ENCODE measurements at regions not wholly inside any gene's neighbourhood (a gene's known extent, or its start where the extent isn't known, plus 50 kb on each side); places are given as distances from the start of the nearest gene placed in this dataset.
"Not testable (repeated sequence)": the region's sequence is repeated elsewhere in the genome, so short reads cannot be mapped to it uniquely, and the experiment has no call there.

DNA sequence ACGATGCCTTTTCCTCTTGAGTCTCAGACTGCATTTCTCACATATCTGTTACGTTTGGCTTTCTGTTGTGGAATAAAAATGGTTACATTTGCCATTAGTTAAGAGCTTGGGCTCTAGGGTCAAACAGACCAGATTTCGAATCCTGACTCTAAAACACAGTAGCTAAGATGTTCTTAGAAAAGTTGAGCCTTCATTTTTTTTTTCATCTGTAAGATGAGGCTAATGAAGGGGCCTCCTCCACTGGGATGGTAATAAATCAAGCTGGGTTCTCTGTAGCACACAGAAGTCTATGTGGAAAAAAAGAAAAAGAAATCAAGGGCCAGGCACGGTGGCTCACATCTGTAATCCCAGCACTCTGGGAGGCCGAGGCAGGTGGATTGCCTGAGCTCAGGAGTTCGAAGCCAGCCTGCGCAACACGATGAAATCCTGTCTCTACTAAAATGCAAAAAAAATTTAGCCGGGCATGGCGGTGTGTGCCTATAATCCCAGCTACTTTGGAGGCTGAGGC lies 49.9 kb upstream of the CAPRIN1 start:
- DNase-seq: no peak

DNA sequence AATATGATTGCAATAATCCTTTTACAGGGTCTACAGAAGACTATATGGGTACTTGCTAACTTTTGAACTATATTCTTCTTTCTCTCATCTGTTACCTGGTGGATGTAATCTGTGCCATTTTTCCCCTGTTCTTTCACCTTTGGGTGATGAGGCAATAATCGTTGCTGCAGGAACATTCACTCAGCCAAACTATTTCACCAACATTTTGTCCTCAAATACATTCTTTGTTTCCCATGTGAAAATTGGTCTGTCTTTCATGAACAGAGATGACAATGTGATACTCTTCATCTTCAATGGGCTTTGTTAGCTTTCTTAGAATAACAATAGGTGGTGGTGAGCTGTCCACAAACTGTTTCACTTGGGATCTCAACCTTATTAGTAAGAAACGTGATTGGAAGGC lies 52.1 kb upstream of the CAPRIN1 start:
- no peak for DNase-seq

DNA sequence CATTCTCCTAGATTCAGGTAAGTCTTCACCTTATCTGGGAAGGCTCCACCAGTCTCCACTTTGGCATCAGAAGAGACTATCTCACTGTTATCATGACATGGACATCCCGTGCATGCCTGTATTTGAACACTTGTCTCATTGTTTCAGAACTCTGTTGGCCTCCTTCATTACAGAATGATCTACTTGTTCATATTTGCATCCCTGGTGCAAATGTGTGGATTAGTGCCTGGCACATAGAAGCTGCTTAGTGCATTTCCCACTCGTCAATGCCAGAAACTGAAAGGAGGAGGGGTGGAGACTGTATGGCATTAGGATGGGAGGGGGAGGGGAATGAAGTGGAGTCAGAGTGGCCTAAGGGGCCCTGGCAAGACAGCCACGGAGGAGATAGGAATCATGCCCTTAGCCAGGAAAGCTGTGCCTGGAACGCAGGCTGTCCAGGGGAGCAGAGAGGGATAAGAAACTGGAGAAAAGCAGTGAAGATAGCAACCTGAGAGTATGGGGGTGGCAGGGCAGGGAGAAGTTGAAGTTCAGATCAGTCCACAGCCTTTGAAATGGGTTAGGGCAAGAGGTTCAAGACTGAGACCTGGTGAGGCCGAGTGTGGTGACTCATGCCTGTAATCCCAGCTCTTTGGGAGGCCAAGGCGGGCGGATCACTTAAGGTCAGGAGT lies 53.8 kb upstream of the CAPRIN1 start:
- no peak for DNase-seq

DNA sequence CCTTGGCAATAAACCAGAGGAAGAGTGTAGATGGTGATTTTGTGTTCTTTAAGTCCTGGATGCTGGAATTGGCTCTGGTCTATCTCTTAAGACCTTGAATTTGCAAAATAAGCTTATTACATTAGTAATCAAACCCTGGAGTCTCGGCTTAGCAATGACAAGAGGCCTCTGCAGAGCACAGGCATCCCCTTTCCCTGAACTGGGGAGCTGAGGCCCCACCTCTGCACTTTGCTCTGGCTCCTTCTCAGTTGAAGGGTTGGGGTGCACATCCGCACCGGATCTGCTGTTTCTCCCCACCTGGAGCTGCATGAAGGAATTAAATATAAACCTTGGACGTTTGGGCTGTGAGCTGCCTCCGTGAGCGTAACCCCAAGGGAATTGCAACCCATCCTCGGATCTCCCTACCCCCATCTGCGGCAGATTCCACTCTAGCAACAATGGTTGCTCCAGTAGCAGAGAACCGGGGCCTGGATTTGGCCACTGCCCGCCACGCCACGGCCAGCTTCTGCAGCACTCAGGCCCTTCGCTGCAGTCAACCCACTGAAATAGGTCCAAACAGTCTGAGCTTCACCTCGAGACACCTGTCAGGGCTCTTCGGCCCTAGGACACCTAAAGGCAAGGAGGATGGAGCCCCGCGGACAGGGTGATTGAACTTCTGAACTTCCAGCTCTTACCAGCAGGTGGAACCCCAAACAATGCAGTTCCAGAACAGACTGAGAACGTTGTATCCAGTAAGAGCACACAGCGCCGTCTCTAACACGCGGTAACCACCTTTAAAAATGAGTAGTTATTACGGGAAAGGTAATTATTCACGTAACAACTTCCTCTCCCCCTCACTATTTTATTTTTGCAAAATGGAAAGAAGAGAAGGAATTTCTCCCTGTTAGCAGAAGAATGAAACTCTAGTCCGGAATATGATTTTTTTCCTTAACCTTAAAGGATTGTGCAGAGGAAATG lies 54.8 kb upstream of the CAPRIN1 start:
- peak; percentile 87 for DNase-seq

DNA sequence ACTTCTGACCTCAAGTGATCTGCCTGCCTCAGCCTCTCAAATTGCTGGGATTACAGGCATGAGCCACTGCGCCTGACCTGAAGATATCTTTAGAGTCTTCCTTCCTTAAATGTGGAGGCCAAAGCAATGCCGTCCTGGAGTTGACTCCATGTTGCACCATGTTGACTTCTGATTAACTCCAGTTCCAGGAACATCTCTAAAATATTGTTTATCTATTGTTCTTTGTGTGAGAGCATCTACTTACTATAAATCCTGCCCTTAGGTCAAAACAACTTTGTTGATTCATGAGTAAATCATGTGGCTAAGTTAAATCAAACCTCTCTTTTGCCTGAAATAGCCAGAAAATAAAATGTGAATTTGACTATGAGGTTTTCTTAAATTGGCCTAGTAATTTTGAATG lies 56.6 kb upstream of the CAPRIN1 start:
- DNase-seq: no peak

DNA sequence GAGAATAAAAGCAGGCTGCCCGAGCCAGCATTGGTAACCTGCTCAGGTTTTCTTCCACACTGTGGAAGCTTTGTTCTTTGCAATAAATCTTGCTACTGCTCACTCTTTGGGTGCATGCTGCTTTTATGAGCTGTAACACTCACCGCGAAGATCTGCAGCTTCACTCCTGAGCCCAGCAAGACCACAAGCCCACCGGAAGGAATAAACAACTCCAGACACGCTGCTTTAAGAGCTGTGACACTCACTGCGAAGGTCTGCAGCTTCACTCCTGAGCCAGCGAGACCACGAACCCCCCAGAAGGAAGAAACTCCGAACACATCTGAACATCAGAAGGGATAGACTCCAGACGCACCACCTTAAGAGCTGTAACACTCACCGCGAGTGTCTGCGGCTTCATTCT lies 60.4 kb upstream of the CAPRIN1 start:
- not testable (repeated sequence) for DNase-seq

DNA sequence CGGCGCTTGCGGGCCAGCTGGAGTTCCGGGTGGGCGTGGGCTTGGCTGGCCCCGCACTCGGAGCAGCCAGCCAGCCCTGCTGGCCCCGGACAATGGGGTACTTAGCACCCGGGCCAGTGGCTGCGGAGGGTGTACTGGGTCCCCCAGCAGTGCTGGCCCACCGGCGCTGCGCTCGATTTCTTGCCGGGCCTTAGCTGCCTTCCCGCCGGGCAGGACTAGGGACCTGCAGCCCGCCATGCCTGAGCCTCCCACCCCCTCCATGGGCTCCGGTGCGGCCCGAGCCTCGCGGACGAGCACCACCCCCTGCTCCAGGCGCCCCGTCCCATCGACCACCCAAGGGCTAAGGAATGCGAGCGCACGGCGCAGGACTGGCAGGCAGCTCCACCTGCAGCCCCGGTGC lies 61.4 kb upstream of the CAPRIN1 start:
- not testable (repeated sequence) for DNase-seq

DNA sequence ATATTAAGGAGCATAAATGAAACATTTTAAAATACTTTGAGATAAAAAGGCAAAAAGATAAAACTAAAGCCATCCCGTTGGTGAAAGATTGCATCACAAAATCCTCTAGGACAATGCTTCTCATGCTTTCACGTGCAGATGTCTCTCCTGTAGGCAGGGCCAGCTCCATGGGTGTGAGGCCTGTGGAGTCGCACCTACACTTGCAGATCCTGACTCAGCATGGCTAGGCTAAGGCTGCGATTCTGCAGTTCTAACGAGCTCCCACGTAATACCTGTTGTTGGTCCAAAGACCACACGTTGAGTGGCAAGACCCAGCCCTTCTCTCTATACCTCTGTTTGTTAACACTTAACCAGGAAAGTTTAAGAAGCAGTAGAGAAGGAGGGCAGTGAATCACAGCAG lies 62.1 kb upstream of the CAPRIN1 start:
- no peak for DNase-seq

DNA sequence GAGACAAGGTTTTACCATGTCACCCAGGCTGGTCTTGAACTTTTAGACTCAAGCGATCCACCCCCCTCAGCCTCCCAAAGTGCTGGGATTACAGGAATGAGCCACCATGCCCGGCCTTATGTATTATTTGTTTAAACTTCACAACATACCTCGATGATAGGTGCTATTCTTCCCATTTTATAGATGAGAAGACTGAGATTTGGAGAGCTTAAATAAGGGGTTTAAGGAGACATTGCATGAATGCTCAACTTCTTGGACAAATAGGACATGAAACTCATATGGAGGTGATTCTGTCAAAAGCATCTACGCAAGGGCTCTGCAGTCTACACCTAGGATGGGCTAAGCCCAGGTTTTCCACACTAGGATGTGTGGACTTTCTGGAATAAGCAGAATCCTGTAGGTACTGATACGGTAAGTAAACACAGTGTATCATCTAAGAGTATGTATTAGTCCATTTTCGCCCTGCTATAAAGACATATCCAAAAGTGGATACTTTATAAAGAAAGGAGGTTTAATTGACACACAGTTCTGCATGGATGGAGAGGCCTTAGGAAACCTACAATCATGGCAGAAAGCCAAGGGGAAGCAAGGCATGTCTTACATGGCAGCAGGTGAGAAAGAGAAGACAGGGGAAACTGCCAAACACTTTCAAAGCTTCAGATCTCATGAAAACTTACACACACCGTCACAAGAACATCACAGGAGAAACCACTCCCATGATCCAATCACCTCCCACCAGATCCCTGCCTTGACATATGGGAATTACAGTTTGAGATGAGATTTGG lies 62.8 kb upstream of the CAPRIN1 start:
- no peak for DNase-seq

DNA sequence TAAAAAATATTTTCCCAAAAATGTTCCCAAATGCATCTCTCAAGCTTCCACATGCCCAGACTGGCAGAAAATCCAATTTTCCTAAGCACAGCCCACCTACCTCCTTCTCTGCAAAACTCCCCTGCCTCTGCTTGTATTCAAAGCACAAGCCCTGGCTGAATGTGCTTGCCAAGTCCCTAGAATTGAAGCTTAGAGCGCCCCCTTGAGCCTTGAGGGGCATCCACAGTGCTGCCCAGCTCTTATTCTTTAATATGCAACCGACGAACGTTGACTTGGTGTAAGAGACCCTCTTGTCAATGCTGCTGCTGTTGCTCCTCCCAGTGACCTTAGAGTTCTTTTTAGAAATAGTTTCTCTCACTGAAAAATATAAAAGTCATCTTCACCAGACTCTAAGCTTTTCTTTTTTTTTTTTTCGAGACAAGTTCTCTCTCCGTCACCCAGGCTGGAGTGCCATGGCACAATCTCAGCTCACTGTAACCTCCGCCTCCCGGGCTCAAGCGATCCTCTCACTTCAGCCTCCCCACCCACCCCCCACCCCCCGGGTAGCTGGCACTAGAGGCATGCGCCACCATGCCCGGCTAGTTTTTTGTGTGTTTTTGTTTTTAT lies 63.5 kb upstream of the CAPRIN1 start:
- DNase-seq: peak; percentile 87

DNA sequence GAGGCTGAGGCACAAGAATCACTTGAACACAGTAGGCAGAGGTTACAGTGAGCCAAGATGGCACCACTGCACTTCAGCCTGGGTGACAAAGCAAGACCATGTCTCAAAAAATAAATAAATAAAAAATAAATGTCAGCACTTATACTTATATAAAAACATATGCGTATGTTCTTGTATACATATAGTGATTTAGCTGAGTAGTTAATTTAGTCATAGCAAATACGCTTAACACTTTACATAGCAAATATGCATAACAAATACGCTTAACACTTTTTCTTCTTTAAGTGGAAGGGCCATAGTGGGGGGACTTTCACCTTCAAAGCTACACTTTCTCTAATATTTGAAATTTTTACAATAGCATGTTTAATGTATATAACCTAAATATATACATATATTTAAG lies 64.0 kb upstream of the CAPRIN1 start:
- no peak for DNase-seq

DNA sequence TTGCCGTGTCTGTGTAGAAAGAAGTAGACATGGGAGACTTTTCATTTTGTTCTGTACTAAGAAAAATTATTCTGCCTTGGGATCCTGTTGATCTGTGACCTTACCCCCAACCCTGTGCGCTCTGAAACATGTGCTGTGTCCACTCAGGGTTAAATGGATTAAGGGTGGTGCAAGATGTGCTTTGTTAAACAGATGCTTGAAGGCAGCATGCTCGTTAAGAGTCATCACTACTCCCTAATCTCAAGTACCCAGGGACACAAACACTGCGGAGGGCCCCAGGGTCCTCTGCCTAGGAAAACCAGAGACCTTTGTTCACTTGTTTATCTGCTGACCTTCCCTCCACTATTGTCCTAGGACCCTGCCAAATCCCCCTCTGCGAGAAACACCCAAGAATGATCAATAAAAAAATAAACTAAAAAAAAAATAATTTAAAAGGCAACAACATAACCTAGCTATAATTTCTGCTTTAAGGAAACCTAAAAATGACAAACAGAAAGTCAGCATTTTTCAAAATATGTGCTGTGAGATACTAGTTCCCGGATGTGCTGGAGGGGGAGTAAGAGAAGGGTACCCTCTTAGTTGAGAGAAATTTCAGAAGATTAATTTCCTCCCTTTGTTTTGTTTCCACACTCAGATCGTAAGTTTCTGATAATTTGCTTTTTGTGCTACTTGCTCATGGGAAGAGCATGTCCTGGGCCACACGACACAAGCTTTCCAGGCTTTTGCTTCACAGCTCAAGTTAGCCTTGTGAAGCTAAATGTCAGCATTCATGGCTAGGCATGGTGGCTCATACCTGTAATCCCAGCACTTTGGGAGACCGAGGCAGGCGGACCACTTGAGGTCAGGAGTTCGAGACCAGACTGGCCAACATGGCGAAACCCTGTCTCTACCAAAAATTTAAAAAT lies 64.7 kb upstream of the CAPRIN1 start:
- DNase-seq: not testable (repeated sequence)

DNA sequence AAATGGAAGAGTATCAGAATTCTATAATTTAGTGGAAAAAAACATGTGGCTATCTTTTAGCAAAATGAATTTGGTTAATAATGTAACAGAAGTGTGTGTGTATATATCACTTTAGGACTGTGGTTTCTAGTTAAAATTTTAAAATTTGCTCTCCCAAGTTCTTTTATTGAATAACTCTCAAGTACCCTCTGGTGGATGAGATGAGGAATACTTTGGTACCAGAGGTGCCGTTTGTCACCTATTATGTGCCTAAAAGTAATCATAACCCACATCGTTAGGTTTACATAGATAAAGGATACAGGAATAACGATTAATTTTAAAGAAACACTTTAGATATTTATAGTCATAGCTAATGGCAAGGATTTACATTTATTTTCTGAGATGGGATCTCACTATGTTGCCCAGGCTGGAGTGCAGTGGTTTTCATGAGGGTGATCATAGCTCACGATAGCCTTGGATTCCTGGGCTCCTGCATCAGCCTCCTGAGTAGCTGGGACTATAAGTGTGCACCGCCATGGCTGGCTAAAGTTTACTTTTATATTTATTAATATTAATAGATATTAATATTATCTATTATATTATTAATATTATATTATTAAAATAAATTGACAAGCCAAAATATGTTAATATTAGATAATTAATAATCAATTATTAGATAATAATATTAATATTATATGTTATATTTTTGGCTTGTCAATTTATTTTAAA lies 66.7 kb upstream of the CAPRIN1 start:
- DNase-seq: no peak

DNA sequence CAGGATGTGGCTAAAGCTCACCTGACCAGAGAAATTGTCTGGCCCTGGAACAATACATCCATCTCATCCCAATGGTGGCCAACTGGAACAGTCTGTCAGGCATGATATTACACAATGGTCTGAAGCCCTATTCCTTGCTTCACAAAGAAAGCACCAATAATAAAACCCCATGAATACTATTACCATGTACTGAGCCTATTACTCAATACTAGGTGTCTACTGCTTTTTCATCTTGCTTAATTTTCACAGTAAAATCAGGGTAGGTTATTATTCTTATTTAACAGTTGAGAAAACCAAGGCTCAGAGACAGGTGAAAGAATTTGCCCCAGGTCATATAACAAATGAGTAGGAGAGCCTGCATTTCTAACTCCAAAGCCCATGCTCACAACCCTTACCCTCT lies 68.9 kb upstream of the CAPRIN1 start:
- DNase-seq: no peak

DNA sequence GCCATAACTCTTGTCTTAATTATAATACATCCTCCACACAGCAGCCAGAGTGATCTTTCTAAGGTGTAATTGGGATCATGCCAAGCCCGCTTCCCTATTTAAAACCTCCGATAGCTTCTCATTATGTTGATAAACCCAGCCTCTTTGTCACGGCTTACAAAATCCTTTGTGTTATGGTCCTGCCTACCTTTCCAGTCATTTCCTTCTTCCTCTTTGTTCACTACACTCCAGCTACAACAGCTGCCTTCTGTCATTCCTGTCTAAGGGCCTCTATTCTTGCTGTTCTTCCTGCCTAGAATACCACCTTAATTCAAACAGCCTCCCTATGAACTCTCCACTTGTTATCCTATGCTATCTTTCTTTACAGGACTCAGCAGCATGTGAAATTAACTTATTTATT lies 70.6 kb upstream of the CAPRIN1 start:
- DNase-seq: no peak

DNA sequence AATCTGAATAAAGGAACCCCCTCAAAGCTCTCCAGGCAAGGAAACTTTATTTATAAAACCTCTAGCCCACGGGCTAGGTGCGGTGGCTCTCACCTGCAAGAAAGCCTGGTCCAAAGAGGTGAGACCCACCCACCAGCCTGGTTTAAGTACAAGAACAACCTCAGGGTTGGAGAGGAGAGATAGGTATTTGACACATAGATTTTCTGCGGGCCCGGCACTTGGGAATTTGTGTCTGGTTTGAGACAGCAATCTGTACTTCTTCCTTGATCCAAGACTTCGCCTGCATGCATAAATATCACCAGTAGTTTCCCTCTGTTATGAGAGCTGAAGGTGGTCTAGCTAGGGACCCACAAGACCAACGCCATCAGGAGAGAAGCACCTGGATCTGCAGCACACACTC lies 73.2 kb upstream of the CAPRIN1 start:
- no peak for DNase-seq

DNA sequence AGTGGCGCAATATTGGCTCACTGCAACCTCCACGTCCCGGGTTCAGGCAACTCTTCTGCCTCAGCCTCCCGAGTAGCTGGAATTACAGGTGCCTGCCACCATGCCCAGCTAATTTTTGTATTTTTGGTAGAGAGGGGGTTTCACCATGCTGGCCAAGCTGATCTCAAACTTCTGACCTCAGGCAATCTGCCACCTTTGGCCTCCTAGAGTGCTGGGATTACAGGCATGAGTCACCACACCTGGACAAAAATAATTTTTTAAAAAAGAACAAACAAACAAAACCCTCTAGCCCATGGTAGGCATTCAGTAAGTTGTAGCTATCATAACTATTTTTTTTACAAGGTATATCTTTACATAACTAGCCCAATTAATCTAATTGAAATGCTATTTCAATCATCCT lies 73.9 kb upstream of the CAPRIN1 start:
- DNase-seq: no peak

DNA sequence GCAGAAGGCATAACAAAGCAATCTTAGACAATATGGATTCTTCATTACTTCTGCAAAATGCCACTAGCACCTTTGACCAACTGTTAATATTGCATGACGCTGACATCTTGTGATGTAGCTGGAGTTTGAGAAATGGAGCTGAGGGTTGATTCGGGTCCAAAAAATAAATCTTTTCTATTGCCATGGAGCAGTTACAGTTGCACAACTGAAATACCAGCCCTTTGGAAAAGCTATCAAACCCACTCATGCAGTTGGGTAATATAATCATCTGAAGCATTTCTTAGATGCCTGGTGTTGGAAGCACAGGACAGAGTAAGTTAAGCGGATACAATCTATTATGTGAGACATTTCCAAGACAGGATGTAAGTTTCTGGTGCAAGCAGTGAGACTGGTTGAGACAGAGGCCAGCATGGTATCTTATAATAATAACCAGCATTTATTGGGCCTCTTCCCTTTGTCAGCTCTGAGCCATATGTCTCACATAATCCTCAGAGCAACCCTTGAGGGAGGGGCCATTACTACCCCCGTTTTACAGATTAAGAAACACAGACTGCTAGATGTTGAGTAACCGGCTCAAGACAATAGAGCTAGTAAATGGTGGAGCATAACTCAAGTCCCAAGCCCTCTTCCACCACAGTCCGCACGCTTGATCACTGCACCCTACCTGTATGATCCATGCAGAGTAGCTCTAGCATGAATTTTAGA lies 74.9 kb upstream of the CAPRIN1 start:
- no peak for DNase-seq

DNA sequence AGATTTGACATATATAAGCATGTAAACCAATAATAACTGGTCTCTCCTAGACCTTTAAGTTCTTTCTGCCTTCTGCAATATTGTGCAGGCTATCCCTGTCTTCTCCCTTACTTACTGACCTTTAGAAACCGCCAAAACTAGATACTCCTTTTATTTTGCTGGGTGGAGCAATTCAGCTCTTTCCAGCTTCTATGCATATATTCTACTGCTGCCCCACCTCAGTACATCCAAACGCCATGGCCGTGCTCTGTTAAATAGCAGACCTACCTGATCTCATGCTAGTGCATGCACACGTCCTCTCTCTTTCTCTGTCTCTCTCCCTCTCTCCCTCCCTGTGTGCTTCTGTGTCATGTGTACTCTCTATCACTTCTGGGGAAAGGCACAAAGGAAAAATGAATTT lies 76.7 kb upstream of the CAPRIN1 start:
- DNase-seq: no peak

DNA sequence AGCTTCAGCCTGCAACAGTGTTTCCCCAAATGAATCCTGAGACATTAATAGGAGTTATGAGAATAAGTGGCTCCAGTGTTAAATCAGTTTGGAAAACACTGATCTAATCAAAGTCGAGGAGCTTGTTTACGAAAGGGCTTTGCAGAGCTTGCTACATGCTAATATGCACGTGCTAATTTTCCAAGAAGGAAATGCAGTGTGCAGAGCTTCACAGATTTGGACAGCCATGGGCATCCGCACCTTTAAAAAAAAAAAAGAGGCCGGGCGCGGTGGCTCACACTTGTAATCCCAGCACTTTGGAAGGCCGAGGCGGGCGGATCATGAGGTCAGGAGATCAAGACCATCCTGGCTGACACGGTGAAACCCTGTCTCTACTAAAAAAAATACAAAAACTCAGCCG lies 79.7 kb upstream of the LMO2 start:
- DNase-seq: not testable (repeated sequence)
